Stimulated activated CD8-positive, alpha-beta memory T cell treated with anti-CD3 and anti-CD28 coated beads, Interleukin-12 subunit alpha, Interleukin-12 subunit beta, amount 100 ng/mL, for 4 hours (primary cell): ENCODE measurements at regions not wholly inside any gene's neighbourhood (a gene's known extent, or its start where the extent isn't known, plus 50 kb on each side); places are given as distances from the start of the nearest gene placed in this dataset.

Source experiments
- DNase-seq: peaks from one replicate; pipeline ENCODE4 v3.0.0-alpha.2; 2020; ENCODE audit warnings: low read depth

GRCh38 chr5:168020542-168021294 is 270.7 kb upstream of the WWC1 start:
- DNase-seq, result no peak

DNA sequence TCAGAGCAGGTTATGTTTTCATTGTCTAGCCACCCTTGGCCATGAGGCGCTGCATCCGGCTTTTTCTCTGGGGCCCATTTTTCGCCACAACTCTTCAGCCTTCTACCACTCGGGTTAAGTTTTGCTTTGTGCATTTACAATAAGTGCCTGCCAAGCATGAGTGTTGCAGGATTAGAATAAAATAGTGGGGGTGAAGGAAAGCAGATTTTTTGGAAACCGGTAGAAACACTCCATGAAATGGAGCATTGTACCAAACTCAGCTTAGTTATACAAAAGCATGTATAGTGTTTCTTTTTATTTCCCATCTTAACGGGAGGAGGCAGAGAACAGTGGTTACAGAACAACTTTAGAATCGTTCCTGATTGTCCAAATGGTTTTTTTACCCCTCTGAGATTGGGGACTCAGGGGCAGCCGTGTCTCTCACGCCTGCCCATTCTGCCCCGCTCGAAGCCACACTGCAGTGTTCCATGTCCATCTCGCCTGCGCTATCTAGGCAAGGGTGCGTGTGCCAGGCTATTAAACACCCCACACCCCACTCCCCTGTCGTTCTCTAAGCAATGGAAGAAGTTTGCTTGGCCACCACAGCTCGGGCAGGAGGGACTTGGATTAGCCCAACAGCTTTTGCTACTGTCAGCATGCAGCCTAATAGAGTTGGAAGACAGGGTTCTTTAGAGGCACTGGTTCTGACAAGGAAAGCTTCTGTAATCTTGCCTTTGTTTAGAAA is 268.8 kb upstream of the WWC1 start:
- DNase-seq, result no peak

DNA sequence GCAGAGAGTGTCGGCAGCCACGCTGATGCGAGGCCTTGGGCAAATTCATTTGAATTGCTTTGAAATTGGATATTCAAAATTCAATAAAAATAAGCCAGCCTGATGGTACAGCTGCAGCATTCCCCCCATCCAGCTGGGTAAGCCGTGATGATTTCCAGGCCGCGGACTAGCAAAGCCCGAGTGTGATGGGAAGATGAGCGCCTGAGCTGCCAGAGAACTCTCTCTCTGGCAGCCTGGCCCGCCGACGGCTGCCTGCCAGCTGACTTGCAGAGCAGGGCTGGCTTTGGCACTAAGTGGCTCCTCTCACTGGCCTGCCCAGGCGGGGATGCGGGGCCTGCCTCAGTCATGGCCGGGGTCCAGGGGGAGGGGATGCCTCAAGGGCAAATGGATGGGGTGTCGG is 268.3 kb upstream of the WWC1 start:
- DNase-seq, result no peak

GRCh38 chr5:168024306-168024705 is 267.1 kb upstream of the WWC1 start:
- DNase-seq, result no peak

- no peak for DNase-seq
Measured at GRCh38 chr5:168027007-168027406, 264.4 kb upstream of the WWC1 start.

DNA sequence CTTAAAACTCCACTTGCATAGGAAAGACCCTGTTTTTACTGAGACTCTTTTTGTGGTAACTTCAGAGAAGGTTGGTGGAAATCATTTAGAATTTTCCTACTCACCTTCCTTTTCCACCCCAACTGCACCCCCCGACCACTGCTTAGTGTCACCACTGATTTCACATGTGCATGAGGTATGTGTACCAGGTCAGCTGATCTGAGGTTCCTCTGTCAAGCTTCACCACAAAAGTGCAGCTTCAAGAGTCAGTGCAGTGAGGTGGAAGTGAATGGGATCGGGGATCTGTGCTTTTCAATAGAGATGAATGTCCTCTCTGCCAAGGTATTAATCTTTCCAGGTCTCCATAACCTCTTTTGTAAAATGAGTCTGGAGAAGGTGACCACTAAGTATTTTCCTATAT is 260.5 kb upstream of the WWC1 start:
- no peak for DNase-seq

GRCh38 chr5:168031614-168032013 is 259.8 kb upstream of the WWC1 start:
- DNase-seq, result no peak

GRCh38 chr5:168039039-168039438 is 252.4 kb upstream of the WWC1 start:
- DNase-seq, result no peak

DNA sequence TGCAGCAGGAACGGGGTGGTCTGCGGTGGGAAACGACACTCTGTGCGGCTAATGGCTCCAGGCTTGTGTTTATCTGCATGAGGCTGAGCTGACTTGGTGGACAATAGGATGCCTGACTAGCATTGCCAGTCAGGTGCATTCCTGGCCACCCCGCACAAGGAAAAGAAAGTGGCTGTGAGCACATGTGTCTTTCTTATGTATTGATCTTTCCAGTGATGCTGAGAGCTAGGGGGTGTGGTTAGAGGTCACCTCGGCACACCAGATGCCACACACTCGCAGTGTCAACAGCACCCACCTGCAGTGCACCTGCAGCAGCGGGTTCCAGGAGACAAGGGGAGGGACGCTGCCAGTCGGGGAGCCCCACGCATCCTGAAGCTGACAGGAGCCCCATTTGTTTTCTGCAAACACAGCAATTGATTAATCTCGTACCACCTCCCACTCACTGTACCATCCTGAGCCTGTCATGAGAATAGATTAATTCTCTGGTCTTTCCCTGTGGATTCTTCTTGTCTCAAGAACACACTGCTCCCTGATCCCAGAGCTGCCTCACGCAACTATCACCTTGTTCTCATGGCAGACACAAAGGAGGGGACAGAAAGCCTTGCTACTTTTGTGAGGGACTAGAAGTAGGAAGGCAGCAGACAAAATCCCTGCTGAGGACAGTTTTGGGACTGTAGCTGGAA is 251.7 kb upstream of the WWC1 start:
- no peak for DNase-seq

- DNase-seq, result no peak
Measured at GRCh38 chr5:168041583-168041982, 249.9 kb upstream of the WWC1 start.

DNA sequence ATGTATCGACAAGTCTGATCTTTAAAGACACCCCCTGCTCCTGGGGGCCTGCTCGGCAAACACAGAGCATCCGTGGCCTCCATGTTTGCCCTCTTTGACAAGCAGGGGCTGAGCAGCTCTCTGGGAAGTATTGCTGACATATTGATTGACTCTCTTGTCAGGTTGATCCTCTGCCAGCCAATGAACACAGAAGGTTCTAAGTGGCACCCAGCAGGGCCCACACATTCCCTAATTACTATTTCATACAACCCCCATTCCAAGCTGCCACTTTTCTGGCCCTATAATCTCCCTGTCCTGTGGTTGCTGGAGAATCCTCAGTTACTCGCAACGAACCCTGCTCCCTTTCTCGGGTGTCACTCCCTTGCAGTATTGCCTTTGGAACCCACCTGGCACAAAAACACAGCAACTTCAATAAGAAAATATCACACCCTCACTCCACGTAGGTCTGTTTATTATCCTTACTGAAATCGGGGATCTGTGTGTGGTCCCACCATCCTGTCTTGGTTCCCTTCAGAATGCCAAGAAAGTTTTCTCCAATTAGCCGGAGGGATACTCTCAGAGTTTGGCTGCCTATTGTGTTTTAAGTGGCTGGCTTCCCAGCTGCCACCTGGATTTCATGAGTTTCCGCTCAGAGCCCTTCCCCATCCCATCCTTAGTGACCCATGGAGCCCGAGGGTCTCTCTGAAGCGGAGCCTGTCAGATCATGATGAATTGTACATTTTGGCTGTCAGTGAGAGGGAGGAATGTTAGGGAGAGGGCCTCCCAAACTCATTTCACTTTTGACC is 249.0 kb upstream of the WWC1 start:
- DNase-seq, result no peak

- DNase-seq, result no peak
Measured at GRCh38 chr5:168046163-168046562, 245.3 kb upstream of the WWC1 start.

GRCh38 chr5:168047043-168047668 is 244.3 kb upstream of the WWC1 start:
- DNase-seq, result no peak

DNA sequence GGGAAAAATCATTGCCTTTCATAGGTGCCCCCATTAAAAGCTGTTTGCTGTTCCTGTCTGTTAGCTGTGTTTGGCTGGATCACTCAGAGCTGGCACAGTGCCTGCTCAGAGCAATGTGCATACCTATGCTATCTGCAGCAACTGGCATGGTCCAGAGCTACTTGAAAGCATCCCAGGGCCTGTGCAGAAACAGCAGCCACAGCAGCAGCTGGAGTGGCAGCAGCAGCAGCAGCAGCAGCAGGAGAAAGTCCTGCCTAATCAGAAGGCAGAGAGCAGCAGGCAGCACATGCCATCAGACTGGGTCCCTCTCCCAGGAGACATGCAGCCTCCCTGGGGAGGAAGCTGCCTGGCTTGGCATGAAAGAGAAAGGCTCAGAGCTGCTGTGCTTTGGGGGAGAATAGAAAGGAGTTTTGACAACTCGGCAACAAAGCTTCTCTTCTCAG is 243.8 kb upstream of the WWC1 start:
- DNase-seq, result no peak

- DNase-seq, result no peak
Measured at GRCh38 chr5:168048486-168048885, 243.0 kb upstream of the WWC1 start.

DNA sequence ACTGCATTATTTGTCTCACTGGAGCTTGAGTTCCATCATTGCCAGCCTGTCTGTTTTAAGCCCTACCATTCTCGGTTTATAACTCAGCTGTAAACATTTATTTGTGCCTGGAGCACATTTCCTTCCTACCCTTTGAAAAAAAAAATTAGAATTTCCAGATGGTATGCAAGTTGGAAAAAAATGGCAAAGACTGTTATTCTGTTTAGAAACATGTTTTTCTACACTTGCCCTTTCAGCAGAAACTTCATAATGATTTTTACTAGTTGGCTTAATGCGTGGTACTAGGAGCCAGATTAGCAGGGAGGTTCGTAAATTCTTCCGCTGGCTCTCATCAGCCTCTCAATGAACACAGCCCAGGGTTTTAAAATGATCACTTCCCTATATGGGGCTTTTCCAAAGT is 238.8 kb upstream of the WWC1 start:
- DNase-seq, result no peak

- DNase-seq, result no peak
Measured at GRCh38 chr5:168054091-168054490, 237.4 kb upstream of the WWC1 start.

DNA sequence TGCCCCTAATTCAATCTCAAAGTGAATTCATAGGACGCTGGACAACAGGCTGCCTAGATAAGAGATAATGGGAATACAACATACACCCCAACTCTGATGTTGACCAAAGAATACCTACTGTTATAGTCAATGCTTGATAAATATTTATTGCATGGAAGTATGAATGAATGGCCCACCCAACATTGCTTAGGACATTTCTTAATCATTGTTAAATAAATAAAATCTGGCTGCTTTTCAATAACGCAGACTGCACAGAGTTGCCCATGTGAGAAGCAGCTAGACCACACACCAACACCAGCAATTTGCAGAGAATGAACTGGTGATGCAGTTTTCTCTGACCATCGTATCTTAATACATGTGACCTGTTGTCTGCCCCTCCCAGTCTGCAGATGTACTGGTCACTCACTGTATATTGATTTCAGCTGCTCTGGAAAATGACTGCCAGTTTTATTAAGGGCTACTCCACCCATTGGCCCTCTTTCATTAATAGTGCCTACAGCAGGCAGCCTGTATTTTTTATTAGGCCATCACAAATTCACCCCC is 236.2 kb upstream of the WWC1 start:
- no peak for DNase-seq

DNA sequence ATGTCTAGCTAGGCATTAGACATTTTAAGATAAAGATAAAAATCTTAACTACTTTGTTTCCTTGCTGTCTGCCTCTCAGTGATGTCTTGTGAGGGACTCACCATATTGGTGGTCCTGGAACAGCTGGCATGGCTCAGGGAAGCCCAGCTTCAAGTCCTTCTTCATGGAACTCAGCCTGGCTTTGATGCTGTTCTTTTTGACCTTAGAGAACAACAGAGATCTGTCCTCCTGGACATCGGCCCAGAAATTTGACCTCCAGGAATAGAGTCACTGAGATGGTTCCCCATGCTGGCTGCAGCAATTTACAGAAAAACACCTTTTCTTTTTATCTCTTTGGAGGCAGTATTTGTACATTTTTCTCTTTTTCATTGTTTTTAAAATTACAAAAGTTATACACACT is 235.5 kb upstream of the WWC1 start:
- no peak for DNase-seq

GRCh38 chr5:168056499-168057182 is 234.8 kb upstream of the WWC1 start:
- DNase-seq, result no peak

- no peak for DNase-seq
Measured at GRCh38 chr5:168057905-168058304, 233.5 kb upstream of the WWC1 start.
